Sigmoid colon (tissue), 6 donors: ENCODE measurements at regions not wholly inside any gene's neighbourhood (a gene's known extent, or its start where the extent isn't known, plus 50 kb on each side); places are given as distances from the start of the nearest gene placed in this dataset.

ENCODE experiments used
- DNase-seq: peaks from one replicate; pipeline ENCODE4 v3.0.0-alpha.2; 2019
- H3K27ac ChIP-seq, 4 donors: fragments of 200-600 bp; sonication (generic); one replicate each; pipeline ENCODE4 v1.5.1; 2016 to 2019; ENCODE audit warnings: mild to moderate bottlenecking in 1 of 4
- H3K27me3 ChIP-seq, 3 donors: fragments of 200-600 bp; sonication (generic); one replicate each; pipeline ENCODE4 v1.5.1; 2019; ENCODE audit warnings: mild to moderate bottlenecking in 1 of 3
- H3K36me3 ChIP-seq, 4 donors: fragments of 200-600 bp; sonication (generic); one replicate each; pipeline ENCODE4 v1.5.1; 2016 to 2019
- H3K4me1 ChIP-seq, 4 donors: fragments of 200-600 bp; sonication (generic); one replicate each; pipeline ENCODE4 v1.5.1; 2017 to 2019
- H3K4me3 ChIP-seq, 4 donors: fragments of 200-600 bp; sonication (generic); one replicate each; pipeline ENCODE4 v1.5.1; 2017 to 2019; ENCODE audit warnings: mild to moderate bottlenecking in 2 of 4, moderate library complexity in 1 of 4
- H3K9me3 ChIP-seq, 4 donors: fragments of 200-600 bp in 3 of 4; sonication (generic) in 3 of 4; one replicate each; pipeline versions ENCODE4 v1.5.1 to v1.6.1; 2013 to 2019
- EP300 ChIP-seq, 4 donors: sonication (generic); formaldehyde crosslinking; IDR thresholded peaks; one replicate each; pipeline ENCODE4 v1.6.1; 2017; ENCODE audit warnings: antibody characterized with exemption in 4 of 4
- POLR2A ChIP-seq, 2 donors: fragments of 450-650 bp; IDR thresholded peaks; one replicate each; pipeline ENCODE4 v1.6.1; 2016; ENCODE audit warnings: antibody characterized with exemption in 2 of 2, mild to moderate bottlenecking in 2 of 2, moderate library complexity in 2 of 2
- POLR2AphosphoS5 ChIP-seq, 4 donors: sonication (generic); formaldehyde crosslinking; IDR thresholded peaks; one replicate each; pipeline ENCODE4 v1.6.1; 2017; ENCODE audit warnings: antibody characterized with exemption in 4 of 4
- WGBS, 2 donors: extraction: QIAGEN DNeasy Blood & Tissue Kit; methylation state at CpG; one replicate each; pipeline ENCODE4 v1.1.7; 2013; 5-methylcytosine and 5-hydroxymethylcytosine counted together
- intact Hi-C: fragments of 100-400 bp; cut with DNase I; formaldehyde crosslinking; loops from one replicate; pipeline ENCODE4 v1.15.1; 2023
- TF ChIP-seq, protein P1 (sequence below), 4 experiments: fragments of 450-650 bp in 3 of 4; fragments of 200-600 bp in 1 of 4; IDR thresholded peaks; one replicate each; pipeline ENCODE4 v1.5.1; 2016 to 2019; ENCODE audit warnings: antibody characterized with exemption in 4 of 4, mild to moderate bottlenecking in 3 of 4, moderate library complexity in 2 of 4
- donor health status: healthy with polysubstance abuse.
- donor health status: healthy.

DNA sequence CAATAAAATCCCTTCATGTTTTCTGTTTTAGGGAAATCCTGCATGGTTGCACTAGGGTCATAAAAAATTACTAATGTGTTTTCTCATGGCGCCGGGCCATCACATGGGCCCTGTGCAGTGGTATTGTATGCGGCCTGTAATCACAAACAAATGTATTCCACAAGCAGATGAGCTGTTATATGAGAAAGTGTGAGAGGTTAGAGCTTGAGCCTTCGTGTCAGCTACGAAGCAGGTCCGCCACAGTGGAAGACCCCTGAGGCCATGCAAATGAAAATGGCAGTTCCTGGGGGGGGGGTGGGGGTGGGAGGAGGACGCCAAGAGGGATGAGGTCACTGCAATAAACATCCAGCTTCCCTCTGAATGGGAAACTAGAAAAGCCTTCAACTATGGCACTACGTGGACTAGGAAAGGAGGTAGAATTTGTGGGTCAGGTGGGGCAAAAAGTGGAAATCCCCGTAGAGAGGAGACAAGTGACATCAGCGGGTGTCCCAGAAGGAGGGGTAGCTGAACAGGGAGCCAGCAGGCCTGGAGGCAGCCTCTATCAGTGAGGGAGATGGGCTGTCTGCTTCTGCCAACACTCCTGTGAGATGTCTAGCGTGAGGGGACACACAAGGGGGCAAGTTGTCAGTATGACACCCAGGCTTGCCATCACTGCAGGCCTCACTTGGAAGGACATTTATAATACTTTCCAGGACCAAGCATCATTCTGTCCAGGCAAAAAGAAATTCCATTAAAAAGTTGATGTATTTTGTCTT is 130.3 kb upstream of the CTAGE1 start:
- Histone ChIP-seq H3K27ac (peak overlapping the region in 1 of 4 donors; percentile 60), H3K4me3 (no peak overlapping the region), H3K36me3 (no peaks in the 10 kb centered on the region), H3K9me3 (no peaks in the 10 kb centered on the region), H3K4me1 (peaks cover 0 to 33% (median 9%) of the 10 kb centered on the region in 4 donors), H3K27me3 (no peaks in the 10 kb centered on the region)
- no peak for DNase-seq
- intact Hi-C loops, result no loop called here
- WGBS, 2 donors, result 70 to 76% methylated on average over 11 of the region's 11 CpGs
- TF ChIP-seq POLR2A (IDR thresholded peaks at IDR 0.05) (no peak), EP300 (IDR thresholded peaks at IDR 0.05) (no peak), POLR2AphosphoS5 (IDR thresholded peaks at IDR 0.05) (no peak)
- TF ChIP-seq, protein P1, sequence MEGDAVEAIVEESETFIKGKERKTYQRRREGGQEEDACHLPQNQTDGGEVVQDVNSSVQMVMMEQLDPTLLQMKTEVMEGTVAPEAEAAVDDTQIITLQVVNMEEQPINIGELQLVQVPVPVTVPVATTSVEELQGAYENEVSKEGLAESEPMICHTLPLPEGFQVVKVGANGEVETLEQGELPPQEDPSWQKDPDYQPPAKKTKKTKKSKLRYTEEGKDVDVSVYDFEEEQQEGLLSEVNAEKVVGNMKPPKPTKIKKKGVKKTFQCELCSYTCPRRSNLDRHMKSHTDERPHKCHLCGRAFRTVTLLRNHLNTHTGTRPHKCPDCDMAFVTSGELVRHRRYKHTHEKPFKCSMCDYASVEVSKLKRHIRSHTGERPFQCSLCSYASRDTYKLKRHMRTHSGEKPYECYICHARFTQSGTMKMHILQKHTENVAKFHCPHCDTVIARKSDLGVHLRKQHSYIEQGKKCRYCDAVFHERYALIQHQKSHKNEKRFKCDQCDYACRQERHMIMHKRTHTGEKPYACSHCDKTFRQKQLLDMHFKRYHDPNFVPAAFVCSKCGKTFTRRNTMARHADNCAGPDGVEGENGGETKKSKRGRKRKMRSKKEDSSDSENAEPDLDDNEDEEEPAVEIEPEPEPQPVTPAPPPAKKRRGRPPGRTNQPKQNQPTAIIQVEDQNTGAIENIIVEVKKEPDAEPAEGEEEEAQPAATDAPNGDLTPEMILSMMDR (IDR thresholded peaks at IDR 0.05), result no peak

DNA sequence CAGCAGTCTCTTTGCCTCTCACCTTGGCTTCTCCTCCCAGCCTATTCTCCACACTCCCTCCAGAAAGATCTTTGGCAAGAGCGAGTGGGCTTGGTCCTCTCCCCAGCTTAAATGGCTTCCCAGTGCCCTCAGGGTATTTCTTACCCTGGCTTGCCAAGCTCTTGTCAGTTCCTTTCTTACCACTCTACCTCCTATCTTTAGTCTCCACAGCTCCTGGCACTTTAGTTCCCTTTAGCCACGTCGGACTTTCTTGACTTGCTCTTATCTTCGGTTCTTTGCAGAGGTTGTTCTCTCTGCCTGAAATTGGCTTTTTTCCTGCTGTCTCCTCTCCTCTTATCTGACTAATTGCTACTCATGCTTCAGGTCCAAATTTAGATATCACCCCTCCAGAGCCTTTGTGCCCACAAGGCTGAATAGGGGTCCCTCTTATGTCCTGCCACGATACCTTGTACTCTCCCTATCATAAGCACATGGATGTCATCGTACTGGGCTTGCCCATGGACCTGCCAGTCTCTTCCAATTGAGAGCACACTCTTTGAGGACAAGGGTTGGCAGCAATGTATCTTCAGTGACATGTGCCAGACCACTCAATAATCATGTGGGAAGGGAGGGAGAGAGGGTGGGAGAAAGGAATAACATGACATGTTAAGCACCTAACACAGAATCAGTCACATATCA is 131.7 kb upstream of the CTAGE1 start:
- H3K36me3 ChIP-seq, result no peaks in the 10 kb centered on the region
- no peaks in the 10 kb centered on the region for H3K27me3 ChIP-seq
- H3K27ac ChIP-seq, result no peak overlapping the region
- no peaks in the 10 kb centered on the region for H3K9me3 ChIP-seq
- DNase-seq, result no peak
- no peak overlapping the region for H3K4me3 ChIP-seq
- peaks cover 0 to 20% (median 9%) of the 10 kb centered on the region in 4 donors for H3K4me1 ChIP-seq
- no peak for TF ChIP-seq POLR2A (IDR thresholded peaks at IDR 0.05)
- intact Hi-C loops, result no loop called here
- WGBS, 2 donors, result 88 to 89% methylated on average over 6 of the region's 6 CpGs

DNA sequence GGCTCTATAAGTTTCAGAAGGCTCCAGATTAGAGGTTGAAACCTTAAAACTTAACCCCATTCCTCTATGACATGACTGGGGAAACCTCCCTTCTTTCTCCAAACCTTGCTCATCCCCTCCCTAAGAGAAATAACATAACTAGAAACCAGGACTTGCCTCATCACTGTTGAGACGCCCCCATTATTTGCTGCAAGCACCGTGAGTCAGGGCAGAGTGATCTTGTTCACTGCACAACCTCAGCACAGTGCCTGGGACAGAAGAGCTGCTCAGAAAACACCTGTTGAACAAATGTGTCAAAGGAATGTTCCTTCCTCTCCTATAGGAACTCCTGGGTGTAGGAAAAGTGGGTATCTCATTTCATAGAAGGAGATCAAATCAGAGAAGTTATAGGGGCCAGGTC is 132.7 kb upstream of the CTAGE1 start:
- no peaks in the 10 kb centered on the region for H3K36me3 ChIP-seq
- H3K4me1 ChIP-seq, result peaks cover 0 to 10% (median 9%) of the 10 kb centered on the region in 4 donors
- H3K4me3 ChIP-seq, result no peak overlapping the region
- intact Hi-C loops, result no loop called here
- H3K9me3 ChIP-seq, result no peaks in the 10 kb centered on the region
- no peak overlapping the region for H3K27ac ChIP-seq
- DNase-seq, result no peak
- TF ChIP-seq POLR2A (IDR thresholded peaks at IDR 0.05) (no peak), EP300 (IDR thresholded peaks at IDR 0.05) (no peak), POLR2AphosphoS5 (IDR thresholded peaks at IDR 0.05) (no peak)
- TF ChIP-seq, protein P1 (IDR thresholded peaks at IDR 0.05), result no peak
- 81 to 87% methylated on average over 2 of the region's 2 CpGs for WGBS, 2 donors
- H3K27me3 ChIP-seq, result no peaks in the 10 kb centered on the region

DNA sequence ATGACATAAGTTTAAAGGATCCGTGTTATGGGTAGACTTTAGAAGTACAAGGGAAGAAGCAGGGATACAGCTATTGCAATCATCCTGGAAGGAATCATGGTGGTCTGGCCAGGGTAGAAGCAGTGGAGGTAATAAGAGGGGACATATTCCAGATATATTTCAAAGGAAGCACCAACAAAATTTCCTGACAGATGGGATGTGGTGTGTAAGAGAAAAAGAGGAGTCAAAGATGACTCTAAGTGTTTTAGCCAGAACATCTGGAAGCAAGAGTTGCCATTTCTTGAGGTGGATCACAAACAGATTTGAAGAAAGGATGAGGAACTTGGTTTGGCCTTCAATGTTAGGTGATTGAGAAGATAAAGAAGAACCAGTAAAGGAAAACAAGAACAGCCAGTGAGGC is 133.1 kb upstream of the CTAGE1 start:
- Histone ChIP-seq H3K4me1 (peaks cover 0 to 10% (median 8%) of the 10 kb centered on the region in 4 donors), H3K4me3 (no peak overlapping the region), H3K27ac (no peak overlapping the region), H3K36me3 (no peaks in the 10 kb centered on the region), H3K9me3 (no peaks in the 10 kb centered on the region), H3K27me3 (no peaks in the 10 kb centered on the region)
- WGBS, 2 donors, result 92 to 95% methylated on average over 1 of the region's 1 CpG
- no peak for TF ChIP-seq POLR2AphosphoS5 (IDR thresholded peaks at IDR 0.05)
- TF ChIP-seq, protein P1 (IDR thresholded peaks at IDR 0.05), result no peak
- no peak for TF ChIP-seq EP300 (IDR thresholded peaks at IDR 0.05)
- TF ChIP-seq POLR2A (IDR thresholded peaks at IDR 0.05), result no peak
- DNase-seq, result no peak
- intact Hi-C loops, result no loop called here

DNA sequence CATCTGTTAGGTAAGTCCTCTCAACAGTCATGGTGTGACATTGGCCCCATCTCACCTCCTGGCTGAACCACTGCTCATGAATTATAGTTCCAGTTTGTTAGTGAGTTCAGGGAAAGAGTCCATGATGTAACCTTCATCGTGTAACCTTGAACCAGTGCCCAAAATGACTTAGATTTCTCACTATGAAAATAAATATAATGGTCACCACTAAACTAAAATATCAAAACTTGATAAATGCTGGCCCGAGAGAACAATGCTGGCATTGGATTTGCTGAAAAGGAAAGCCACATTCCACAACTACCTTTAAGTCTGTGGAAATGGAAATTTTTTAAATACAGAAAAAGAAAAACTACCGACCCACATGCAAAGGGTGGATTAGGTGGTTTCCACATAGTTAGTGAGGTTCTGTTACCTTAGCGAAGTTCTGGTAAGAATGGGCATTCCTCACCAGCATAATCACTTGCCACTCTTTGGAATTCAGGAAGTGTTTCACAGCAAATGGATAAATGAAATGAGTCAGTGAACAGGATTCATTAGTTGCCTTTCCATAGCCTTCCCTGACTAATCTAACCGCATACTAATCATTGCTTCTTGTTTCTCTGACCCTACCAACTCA is 133.9 kb upstream of the CTAGE1 start:
- H3K4me1 ChIP-seq, result peaks cover 0 to 10% (median 7%) of the 10 kb centered on the region in 4 donors
- no peaks in the 10 kb centered on the region for H3K27me3 ChIP-seq
- H3K27ac ChIP-seq, result no peak overlapping the region
- TF ChIP-seq POLR2A (IDR thresholded peaks at IDR 0.05) (no peak), POLR2AphosphoS5 (IDR thresholded peaks at IDR 0.05) (no peak), EP300 (IDR thresholded peaks at IDR 0.05) (no peak)
- TF ChIP-seq, protein P1 (IDR thresholded peaks at IDR 0.05), result no peak
- no peaks in the 10 kb centered on the region for H3K9me3 ChIP-seq
- no peak for DNase-seq
- no peak overlapping the region for H3K4me3 ChIP-seq
- 86 to 90% methylated on average over 5 of the region's 5 CpGs for WGBS, 2 donors
- H3K36me3 ChIP-seq, result no peaks in the 10 kb centered on the region
- intact Hi-C loops, result no loop called here
